HEK293T (cell line): ENCODE measurements at regions not wholly inside any gene's neighbourhood (a gene's known extent, or its start where the extent isn't known, plus 50 kb on each side); places are given as distances from the start of the nearest gene placed in this dataset.

Experiments
- ARNT ChIP-seq: fragments of 450-650 bp; IDR thresholded peaks from 2 replicates; pipeline ENCODE4 v1.6.1; 2017; ENCODE audit warnings: mild to moderate bottlenecking
- CTBP1 ChIP-seq: fragments of 450-650 bp; IDR thresholded peaks from 2 replicates; pipeline ENCODE4 v1.6.1; 2016; ENCODE audit warnings: borderline replicate concordance
- ELF4 ChIP-seq: fragments of 450-650 bp; IDR thresholded peaks from 2 replicates; pipeline ENCODE4 v1.6.1; 2017; ENCODE audit warnings: antibody characterized with exemption
- FOXA1 ChIP-seq: fragments of 450-650 bp; IDR thresholded peaks from 2 replicates; pipeline ENCODE4 v1.6.1; 2016; ENCODE audit warnings: mild to moderate bottlenecking
- HDGF ChIP-seq: fragments of 450-650 bp; IDR thresholded peaks from 2 replicates; pipeline ENCODE4 v1.6.1; 2017; ENCODE audit warnings: antibody characterized with exemption, borderline replicate concordance
- L3MBTL2 ChIP-seq: fragments of 450-650 bp; conservative IDR thresholded peaks from 2 replicates; pipeline ENCODE4 v1.6.1; 2016; ENCODE audit warnings: mild to moderate bottlenecking
- PKNOX1 ChIP-seq: fragments of 450-650 bp; IDR thresholded peaks from 2 replicates; pipeline ENCODE4 v1.6.1; 2016
- SP1 ChIP-seq: fragments of 450-650 bp; IDR thresholded peaks from 2 replicates; pipeline ENCODE4 v1.6.1; 2017
- SUZ12 ChIP-seq: fragments of 450-650 bp; IDR thresholded peaks from 2 replicates; pipeline ENCODE4 v1.6.1; 2016; ENCODE audit warnings: mild to moderate bottlenecking
- TARDBP ChIP-seq: fragments of 450-650 bp; IDR thresholded peaks from 2 replicates; pipeline ENCODE4 v1.6.1; 2016

GRCh38 chr3:25029820-25030219, 398.2 kb upstream of the RARB start:
- no peak for TF ChIP-seq ARNT
- no peak for TF ChIP-seq SUZ12
- TF ChIP-seq HDGF: no peak
- no peak for TF ChIP-seq L3MBTL2
- no peak for TF ChIP-seq CTBP1
- no peak for TF ChIP-seq ELF4
- TF ChIP-seq SP1: no peak
- no peak for TF ChIP-seq PKNOX1
- TF ChIP-seq FOXA1: no peak
- no peak for TF ChIP-seq TARDBP
